ENCODE measurements at regions not wholly inside any gene's neighbourhood (a gene's known extent, or its start where the extent isn't known, plus 50 kb on each side); places are given as distances from the start of the nearest gene placed in this dataset.

DNA sequence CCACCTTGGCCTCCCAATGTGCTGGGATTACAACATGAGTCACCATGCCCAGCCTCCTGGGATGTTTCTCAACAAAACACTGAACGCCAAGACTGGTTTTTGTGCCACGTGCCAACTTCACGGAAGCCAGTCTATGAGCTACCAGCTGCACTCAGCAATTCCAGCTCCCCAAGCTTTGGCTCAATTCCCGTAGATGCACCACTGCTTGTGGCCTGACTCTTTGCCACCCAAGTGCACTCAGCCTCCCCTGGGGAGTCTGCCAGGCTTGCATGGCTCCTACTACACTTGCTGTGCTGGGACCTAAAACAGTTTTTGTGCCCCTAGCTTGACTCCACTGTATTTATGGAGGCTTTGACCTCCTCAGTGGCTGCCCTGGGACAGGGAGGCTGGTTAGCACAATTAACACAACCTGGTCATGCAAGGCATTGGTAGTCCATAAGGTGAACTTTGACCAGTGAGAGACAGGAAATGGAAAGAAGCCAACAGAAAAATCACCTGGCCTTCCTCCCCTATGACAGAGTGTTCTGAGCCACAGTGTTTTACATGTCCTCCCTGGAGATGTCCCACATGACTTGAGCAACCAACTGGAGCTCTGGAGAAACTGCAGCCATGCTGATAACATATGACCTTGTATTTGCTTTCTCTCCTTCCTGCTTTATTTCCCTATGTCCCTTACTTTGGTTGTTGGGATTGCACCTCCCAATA, 1173.1 kb downstream of the UQCRFS1 start:
- TF ChIP-seq POLR2A (IDR thresholded peaks at IDR 0.05; ENCODE audit: low read depth, low read length) (no peak), POLR2AphosphoS5 (IDR thresholded peaks at IDR 0.05; ENCODE audit: low read depth, low read length) (no peak), PAX5 (IDR thresholded peaks at IDR 0.05; ENCODE audit: insufficient read depth, low read length, severe bottlenecking) (no peak), POU2F2 (IDR thresholded peaks at IDR 0.05; ENCODE audit: low read depth, low read length) (no peak), TAF1 (IDR thresholded peaks at IDR 0.05; ENCODE audit: low read depth, low read length) (no peak), SPI1 (IDR thresholded peaks at IDR 0.05; ENCODE audit: low read depth, low read length) (no peak)

All from GM12891 (cell line).